NOMO-1 treated with DMSO at 0.1 percent for 48 hours (cell line): ENCODE measurements at regions not wholly inside any gene's neighbourhood (a gene's known extent, or its start where the extent isn't known, plus 50 kb on each side); places are given as distances from the start of the nearest gene placed in this dataset.
"Not testable (repeated sequence)": the region's sequence is repeated elsewhere in the genome, so short reads cannot be mapped to it uniquely, and the experiment has no call there.

Experiments
- DNase-seq: peaks from one replicate; lab custom pipeline; 2025; ENCODE audit not compliant: unreplicated experiment; lab: John Stamatoyannopoulos, UW

GRCh38 chr12:91636721-91637120, 454.1 kb upstream of the DCN start:
- no peak for DNase-seq

DNA sequence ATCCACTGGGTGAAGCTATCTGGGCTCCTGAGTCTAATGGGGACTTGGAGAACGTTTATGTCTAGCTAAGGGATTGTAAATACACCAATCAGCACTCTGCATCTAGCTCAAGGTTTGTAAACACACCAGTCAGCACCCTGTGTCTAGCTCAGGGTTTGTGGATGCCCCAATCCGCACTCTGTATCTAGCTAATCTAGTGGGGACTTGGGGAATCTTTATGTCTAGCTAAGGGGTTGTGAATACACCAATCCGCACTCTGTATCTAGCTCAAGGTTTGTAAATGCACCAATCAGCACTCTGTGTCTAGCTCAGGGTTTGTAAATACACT, 451.7 kb upstream of the DCN start:
- not testable (repeated sequence) for DNase-seq

- no peak for DNase-seq
These were observed 451.2 kb upstream of the DCN start for GRCh38 chr12:91633734-91634357.

GRCh38 chr12:91633206-91633605, 450.6 kb upstream of the DCN start:
- DNase-seq, result no peak

GRCh38 chr12:91632042-91632786, 449.6 kb upstream of the DCN start:
- no peak for DNase-seq

DNA sequence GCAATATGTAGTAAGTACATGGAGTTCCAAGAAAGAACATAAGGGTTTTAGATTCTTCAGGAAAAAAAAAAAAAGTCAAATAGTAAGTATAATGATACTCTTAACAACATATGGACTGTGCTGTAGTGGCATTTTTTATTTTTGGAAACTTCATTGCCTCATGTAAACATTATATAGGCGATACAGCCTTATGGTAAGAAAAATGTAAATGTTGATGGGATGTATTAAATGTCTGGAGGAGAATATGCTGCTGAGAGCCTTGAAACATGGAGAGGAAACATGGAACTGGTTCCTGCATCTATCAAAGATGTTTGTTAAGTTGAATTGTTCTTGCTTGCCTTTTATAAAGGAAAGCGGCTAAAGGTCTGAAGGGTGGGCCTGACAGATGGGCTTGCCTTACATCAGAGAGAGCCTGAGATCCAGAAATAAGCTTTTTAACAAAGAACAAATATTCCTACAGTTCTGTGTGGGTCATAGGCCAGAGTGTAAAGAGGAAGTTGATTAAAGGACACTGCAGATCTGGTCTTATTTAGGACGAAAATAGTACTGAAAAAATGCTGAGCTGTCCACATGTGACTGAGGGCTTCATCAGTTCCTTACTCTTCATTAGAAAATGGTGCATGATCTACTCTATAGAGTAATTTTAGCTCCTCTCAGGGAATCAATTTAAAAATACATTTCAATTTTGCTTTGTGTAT, 448.1 kb upstream of the DCN start:
- peak; percentile 57 for DNase-seq

GRCh38 chr12:91630083-91630482, 447.5 kb upstream of the DCN start:
- DNase-seq, result no peak

GRCh38 chr12:91629440-91629839, 446.8 kb upstream of the DCN start:
- DNase-seq, result no peak

DNA sequence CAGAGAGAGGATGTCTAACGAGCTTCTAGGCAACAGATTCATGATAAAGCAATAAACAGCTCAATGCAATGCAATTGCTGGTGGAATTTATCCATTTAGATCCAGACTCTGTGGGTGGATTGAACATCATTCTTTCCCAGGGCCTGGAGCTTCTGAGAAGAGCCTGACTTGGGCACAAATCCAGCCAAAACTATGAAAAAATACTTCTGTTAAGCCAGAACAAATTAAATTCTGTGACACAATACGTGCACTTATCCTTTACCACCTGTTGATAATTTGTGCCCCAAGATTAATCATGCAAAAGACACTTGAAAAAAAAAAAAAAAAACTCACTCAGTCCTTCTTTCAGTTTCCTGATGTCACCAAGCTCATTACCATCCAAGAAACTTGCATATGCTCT, 446.0 kb upstream of the DCN start:
- no peak for DNase-seq

DNA sequence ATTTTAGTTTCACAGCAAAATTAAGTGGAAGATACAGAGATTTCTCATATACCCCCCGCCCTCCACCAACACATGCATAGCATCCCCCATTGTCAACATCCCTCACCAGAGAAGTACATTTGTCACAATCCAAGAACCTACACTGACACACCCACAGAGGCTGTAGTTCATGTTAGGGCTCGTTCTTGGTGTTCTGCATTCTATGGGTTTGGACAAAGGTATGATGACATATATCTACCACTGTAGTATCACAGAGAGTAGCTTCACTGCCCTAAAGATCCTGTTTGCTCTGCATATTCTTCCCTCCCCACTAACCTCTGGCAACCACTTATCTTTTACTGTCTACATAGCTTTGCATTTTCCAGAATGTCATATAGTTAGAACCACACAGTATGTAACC, 444.6 kb upstream of the DCN start:
- no peak for DNase-seq

DNA sequence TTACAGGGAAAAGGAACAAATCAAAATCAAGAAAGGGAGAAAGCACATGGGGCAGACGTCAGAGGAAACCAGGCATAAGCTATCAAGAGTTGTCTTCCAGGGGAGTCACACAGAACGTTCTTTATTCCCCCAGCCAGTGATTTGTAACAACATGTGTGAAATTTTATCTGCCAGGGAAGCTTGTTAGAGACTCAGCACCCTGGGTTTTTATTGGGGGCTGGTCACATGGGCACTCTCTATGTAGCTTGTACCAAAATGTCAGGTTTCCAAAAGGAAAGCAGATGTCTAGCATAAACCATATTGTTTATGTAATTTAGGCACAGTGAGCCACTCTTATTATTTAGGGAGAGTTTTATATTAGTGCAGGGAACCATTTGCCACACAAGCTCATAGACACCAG, 440.4 kb upstream of the DCN start:
- DNase-seq, result no peak

DNA sequence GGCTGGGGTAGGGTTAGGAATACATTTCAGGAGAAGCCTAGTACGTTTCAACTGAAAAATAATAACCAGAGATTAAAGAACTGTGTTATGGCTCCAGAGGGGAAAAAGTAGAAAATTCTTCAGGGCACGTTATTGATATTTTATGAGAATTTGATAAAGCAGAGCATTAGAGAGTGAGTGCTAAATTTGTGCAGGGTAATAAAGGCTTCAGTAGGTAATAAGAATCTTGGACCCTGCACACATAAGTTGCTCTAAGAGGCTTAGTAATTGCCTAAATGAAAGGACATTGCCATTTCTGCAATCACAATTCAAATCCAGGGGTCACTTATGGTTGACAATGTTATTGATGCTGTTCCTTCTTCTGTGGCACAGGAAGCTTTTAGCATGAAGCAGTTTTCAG, 439.4 kb upstream of the DCN start:
- no peak for DNase-seq

- no peak for DNase-seq
These were observed 438.4 kb upstream of the DCN start for GRCh38 chr12:91620992-91621391.

- DNase-seq, result no peak
These were observed 437.8 kb upstream of the DCN start for GRCh38 chr12:91620422-91620821.

GRCh38 chr12:91618281-91618680, 435.7 kb upstream of the DCN start:
- DNase-seq, result no peak

DNA sequence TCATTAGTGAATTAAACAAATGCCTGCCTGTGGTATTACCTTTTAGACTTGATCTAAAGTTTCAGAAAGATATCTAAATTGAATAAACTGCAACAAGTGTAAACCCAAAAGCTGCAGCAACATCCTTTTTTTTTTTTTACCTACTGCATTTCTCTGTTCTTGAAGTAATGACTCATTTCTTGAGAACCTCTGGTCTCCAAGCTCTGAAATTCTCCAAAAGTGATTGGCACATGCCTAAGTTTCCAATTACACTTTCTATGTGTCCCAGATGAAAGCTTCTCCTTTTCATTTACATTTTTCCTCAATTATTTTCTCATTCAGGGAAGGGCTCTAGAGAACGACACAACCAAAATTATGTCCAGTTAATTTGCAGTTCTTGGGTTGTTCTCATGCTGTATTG, 435.2 kb upstream of the DCN start:
- no peak for DNase-seq

DNA sequence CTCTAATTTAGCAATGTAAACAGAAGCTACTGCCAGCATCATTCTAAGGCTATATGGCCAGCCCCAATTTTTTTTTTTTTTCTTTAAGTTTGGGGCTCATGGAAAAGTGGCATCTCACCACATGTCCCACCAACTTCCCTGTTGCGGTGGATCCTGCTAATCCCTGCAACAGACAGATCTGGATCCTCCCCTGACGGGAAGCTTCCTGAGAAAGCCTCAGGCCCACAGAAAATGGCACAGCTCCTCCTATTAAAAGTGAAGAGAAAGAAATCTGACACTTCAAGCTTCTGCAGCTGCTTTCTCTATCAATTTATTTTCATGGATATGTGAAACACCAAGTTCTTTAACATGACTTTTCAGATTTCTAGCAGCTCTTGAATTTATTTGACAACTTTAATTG, 433.8 kb upstream of the DCN start:
- no peak for DNase-seq

GRCh38 chr12:91613223-91613779, 430.7 kb upstream of the DCN start:
- no peak for DNase-seq

DNA sequence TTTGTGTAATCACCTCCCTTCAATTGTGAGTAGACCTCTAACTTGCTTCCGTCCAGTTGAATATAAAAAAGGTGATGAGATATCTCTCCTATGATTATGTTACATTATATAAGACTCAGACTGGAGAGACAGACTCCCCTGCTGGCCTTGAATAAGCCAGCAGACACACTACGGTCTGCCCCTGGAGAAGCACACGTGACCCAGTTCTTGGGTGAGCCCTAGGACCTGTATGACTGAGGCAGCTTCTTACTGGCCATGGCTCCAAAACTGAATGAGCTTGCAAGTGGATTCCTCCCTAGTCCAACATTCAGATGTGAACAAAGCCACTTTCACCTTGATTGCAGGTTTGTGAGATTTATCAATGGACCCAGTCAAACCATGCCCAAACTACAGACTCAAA, 427.9 kb upstream of the DCN start:
- DNase-seq, result no peak

DNA sequence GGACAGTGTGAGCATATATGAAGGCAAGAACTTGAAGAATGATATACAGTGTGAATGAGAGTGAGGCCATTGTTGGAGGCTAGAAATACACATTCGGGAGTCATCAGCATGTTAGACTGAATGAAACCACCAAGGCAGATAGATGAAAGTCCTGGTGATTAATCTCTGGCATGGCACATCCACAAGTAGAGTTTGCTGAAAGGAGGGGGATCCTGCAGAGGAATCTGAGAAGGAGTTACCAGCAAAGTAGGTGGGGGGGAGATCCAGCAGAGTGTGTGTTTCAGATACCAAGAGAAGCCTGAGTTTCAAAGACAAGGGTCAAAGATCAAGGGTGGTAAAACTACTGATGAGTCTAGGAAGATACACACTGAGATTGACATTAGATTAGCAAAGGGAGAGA, 426.7 kb upstream of the DCN start:
- DNase-seq, result no peak

GRCh38 chr12:91608542-91608941, 425.9 kb upstream of the DCN start:
- DNase-seq, result no peak

DNA sequence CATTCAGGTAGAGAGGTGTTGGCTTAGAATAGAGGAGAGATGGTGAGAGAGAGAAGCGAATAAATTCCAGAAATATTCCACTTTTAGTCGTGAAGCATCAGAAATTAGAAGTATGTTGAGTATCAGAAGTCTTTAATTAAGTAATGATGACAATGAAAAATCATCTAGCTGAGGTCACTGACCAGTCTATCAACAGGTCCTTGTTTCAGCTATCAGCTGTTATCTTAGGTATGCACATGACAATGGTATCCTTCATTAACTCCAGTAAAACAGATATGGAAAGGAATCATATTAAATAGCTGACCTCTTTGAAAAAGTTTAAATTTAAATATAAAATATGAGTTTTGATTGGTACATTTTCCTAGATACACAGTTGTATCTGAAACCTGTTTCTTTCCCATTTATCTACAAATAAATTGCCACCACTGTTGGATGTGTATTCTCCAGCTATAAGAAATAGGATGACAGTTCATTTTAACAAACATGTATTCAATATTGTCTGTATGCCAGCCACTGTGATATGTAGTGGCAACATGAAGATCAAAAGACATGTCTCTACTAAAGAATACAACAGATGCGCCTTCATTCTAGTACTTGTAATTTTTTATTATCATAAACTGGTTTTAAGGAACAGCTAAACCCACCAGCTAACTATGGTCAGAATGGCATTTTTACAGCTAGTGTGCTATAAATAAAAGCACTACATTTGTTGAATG, 424.2 kb upstream of the DCN start:
- no peak for DNase-seq
